GM23338 (cell line): ENCODE measurements at regions not wholly inside any gene's neighbourhood (a gene's known extent, or its start where the extent isn't known, plus 50 kb on each side); places are given as distances from the start of the nearest gene placed in this dataset.
A peak's percentile ranks its signal among the peaks of the same experiment; 100 is the strongest.

Source experiments
- ATAC-seq: fragments of 200-7000 bp; cut with Tn5 transposase; 3 replicates; pipeline ENCODE4 v1.9.1; 2020
- DNase-seq: peaks from one replicate; pipeline ENCODE4 v3.0.0-alpha.2; 2015; ENCODE audit warnings: low spot score
- H2AFZ ChIP-seq: fragments of 200-600 bp; sonication (generic); 2 replicates; pipeline ENCODE4 v1.8.0; 2016; ENCODE audit warnings: antibody characterized with exemption, mild to moderate bottlenecking, moderate library complexity
- H3F3A ChIP-seq: fragments of 200-600 bp; sonication (generic); replicated peaks from 2 replicates; pipeline ENCODE4 v1.8.0; 2017; ENCODE audit warnings: antibody characterized with exemption, mixed run types, low read depth
- H3K27ac ChIP-seq: fragments of 200-600 bp; sonication (generic); 2 replicates; pipeline ENCODE4 v1.6.1; 2016; ENCODE audit warnings: low read depth
- H3K27me3 ChIP-seq: fragments of 200-600 bp; sonication (generic); 2 replicates; pipeline ENCODE4 v1.8.0; 2016; ENCODE audit warnings: mild to moderate bottlenecking, mixed run types, moderate library complexity; ENCODE audit not compliant: insufficient read depth
- H3K36me3 ChIP-seq: fragments of 200-600 bp; sonication (generic); 2 replicates; pipeline ENCODE4 v1.8.0; 2016; ENCODE audit warnings: mild to moderate bottlenecking; ENCODE audit not compliant: insufficient read depth
- H3K4me1 ChIP-seq: fragments of 200-600 bp; sonication (generic); 2 replicates; pipeline ENCODE4 v1.8.0; 2016; ENCODE audit warnings: mild to moderate bottlenecking, moderate library complexity; ENCODE audit not compliant: insufficient read depth
- H3K4me2 ChIP-seq: fragments of 200-600 bp; sonication (generic); 2 replicates; pipeline ENCODE4 v1.7.1; 2017; ENCODE audit warnings: mixed run types
- H3K4me3 ChIP-seq: fragments of 200-600 bp; sonication (generic); 2 replicates; pipeline ENCODE4 v1.6.1; 2016; ENCODE audit warnings: mixed run types
- H3K79me2 ChIP-seq: fragments of 200-600 bp; sonication (generic); replicated peaks from 2 replicates; pipeline ENCODE4 v1.8.0; 2017; ENCODE audit warnings: mild to moderate bottlenecking; ENCODE audit not compliant: insufficient read depth
- H3K9me2 ChIP-seq: fragments of 200-600 bp; sonication (generic); 2 replicates; pipeline ENCODE4 v1.8.0; 2017; ENCODE audit not compliant: insufficient read depth
- H4K20me1 ChIP-seq: fragments of 200-600 bp; sonication (generic); replicated peaks from 2 replicates; pipeline ENCODE4 v1.8.0; 2017; ENCODE audit warnings: mild to moderate bottlenecking; ENCODE audit not compliant: insufficient read depth
- H3K27ac Mint-ChIP-seq: 2 replicates; pipeline ENCODE4 v1.8.0; 2020; ENCODE audit warnings: inconsistent platforms, mild to moderate bottlenecking, moderate library complexity, mixed read lengths
- H3K27me3 Mint-ChIP-seq: 3 replicates; pipeline ENCODE4 v1.8.0; 2022; ENCODE audit warnings: low read depth, mild to moderate bottlenecking, moderate library complexity, mixed read lengths, inconsistent platforms; ENCODE audit not compliant: insufficient read depth, poor library complexity
- H3K36me3 Mint-ChIP-seq: 3 replicates; pipeline ENCODE4 v1.8.0; 2021; ENCODE audit warnings: low read depth, mild to moderate bottlenecking, inconsistent platforms, moderate library complexity, mixed read lengths
- H3K4me1 Mint-ChIP-seq: 3 replicates; pipeline ENCODE4 v1.8.0; 2020; ENCODE audit warnings: mild to moderate bottlenecking, inconsistent platforms, mixed read lengths
- H3K4me3 Mint-ChIP-seq: 3 replicates; pipeline ENCODE4 v1.8.0; 2021; ENCODE audit warnings: moderate library complexity, mild to moderate bottlenecking, inconsistent platforms, mixed read lengths
- H3K9me3 Mint-ChIP-seq: 3 replicates; pipeline ENCODE4 v1.8.0; 2020; ENCODE audit warnings: moderate library complexity, mild to moderate bottlenecking, inconsistent platforms, mixed read lengths
- ETS1 ChIP-seq: IDR thresholded peaks from 2 replicates; pipeline ENCODE4 v1.6.1; 2016; ENCODE audit warnings: antibody characterized with exemption
- EZH2 ChIP-seq: fragments of 200-600 bp; sonication (generic); IDR thresholded peaks from one replicate; pipeline ENCODE4 v1.8.0; 2017; ENCODE audit warnings: antibody characterized with exemption, mild to moderate bottlenecking, low read depth; ENCODE audit not compliant: unreplicated experiment
- NANOG ChIP-seq: IDR thresholded peaks from 2 replicates; pipeline ENCODE4 v1.6.1; 2016; ENCODE audit warnings: antibody characterized with exemption, borderline replicate concordance
- POLR2AphosphoS5 ChIP-seq: IDR thresholded peaks from 2 replicates; pipeline ENCODE4 v1.6.1; 2016; ENCODE audit warnings: antibody characterized with exemption, low read depth
- ZNF462 ChIP-seq: fragments of 250-450 bp; sonication (Bioruptor Pico); IDR thresholded peaks from 2 replicates; pipeline ENCODE4 v1.5.0; 2020; ENCODE audit warnings: mild to moderate bottlenecking, moderate library complexity

- DNase-seq (peak; percentile 84), ATAC-seq (peak; percentile 88)
- Histone ChIP-seq H3K27me3 (no peaks in the 10 kb centered on the region), H3K4me3 (peak overlapping the region; percentile 43), H3K79me2 (no peaks in the 10 kb centered on the region), H4K20me1 (no peaks in the 10 kb centered on the region), H2AFZ (no peak overlapping the region), H3K27ac (peak overlapping the region; percentile 91), H3K36me3 (no peaks in the 10 kb centered on the region), H3K4me1 (peaks cover 58% of the 10 kb centered on the region), H3K4me2 (peak overlapping the region; percentile 75), H3F3A (no peaks in the 10 kb centered on the region), H3K9me2 (peaks cover 4% of the 10 kb centered on the region; the same call in 1 of the 2 replicates)
- H3K27me3 Mint-ChIP-seq, result peaks cover 12% of the 10 kb centered on the region
- H3K36me3 Mint-ChIP-seq, result no peaks in the 10 kb centered on the region
- H3K9me3 Mint-ChIP-seq, result no peaks in the 10 kb centered on the region
- TF ChIP-seq EZH2 (no peak), NANOG (peak; percentile 17; the same call in 1 of the 2 replicates), ZNF462 (no peak), POLR2AphosphoS5 (peak; percentile 54), ETS1 (peak; percentile 54; the same call in 1 of the 2 replicates)
- peak overlapping the region; percentile 60 for H3K4me3 Mint-ChIP-seq
- H3K4me1 Mint-ChIP-seq, result peaks cover 65% of the 10 kb centered on the region
- peak overlapping the region; percentile 94 for H3K27ac Mint-ChIP-seq
Observed at GRCh38 chr14:97025722-97026121, 228.5 kb downstream of the VRK1 start.
